Fibroblast of skin of left quadriceps (primary cell): ENCODE measurements at regions not wholly inside any gene's neighbourhood (a gene's known extent, or its start where the extent isn't known, plus 50 kb on each side); places are given as distances from the start of the nearest gene placed in this dataset.

Source experiments
- DNase-seq, 2 experiments: peaks; one replicate each; pipeline ENCODE4 v3.0.0-alpha.2; 2013; ENCODE audit warnings: low read depth in 2 of 2

- DNase-seq = no peak
Observed at GRCh38 chr5:79871364-79872120, 119.5 kb downstream of the MTX3 start.

DNA sequence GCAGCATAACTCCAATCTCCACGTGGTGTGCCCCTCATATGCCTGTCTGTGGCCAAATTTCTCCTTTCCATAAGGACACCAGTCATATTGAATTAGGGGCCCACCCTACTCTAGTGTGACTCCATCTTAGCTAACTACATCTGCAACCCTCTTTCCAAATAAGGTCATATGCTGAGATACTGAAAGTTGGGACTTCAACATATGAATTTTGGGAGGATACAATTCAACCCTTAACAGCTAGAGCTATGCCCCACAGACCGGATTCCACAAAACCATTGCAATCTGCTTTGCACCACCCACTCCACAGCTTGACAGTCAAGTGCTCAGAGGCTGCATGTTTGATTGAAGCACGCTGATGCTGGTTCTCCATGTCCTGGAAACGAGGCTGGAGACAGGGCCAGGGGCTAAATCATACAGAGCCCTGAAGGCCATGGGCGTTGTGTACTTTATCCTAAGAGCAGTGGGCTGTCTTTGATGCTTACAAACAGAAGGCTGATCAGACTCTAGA is 122.8 kb downstream of the MTX3 start:
- no peak for DNase-seq

DNA sequence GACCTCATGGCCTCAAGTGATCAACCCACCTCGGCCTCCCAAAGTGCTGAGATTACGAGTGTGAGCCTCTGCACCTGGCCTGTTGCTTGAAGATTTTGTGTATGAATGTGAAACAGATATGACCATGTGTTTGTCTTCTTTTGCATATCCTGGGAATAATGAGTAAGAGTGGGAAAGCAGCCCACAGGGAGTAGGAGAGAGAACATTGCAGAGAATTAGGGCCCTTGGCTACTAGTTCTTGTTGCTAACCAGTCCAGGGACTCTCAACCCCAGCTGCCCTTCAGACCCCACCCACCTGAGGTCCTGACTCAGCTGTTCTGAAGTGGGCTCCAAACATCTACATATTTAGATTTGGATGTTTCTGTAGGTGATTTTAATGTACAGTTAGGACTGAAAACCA is 125.5 kb downstream of the MTX3 start:
- no peak for DNase-seq

DNA sequence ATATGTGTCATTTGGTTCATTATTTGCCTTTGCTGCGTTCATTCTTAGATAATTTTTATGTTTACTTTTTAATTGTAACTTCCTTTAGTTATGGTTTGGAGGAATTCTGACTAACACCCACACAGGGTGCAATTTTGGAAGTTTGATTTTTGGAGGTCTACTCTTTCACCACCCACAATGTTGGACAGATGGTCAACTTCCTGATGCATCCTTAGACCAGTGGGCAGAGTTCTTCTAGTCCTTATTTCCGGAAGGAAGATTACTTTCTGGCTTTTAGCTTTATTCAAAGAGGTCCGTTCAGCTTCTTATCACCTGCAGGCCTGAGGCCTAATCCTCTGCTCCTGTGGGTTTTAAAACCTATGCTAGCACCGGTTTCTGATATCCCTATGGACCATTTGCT is 126.7 kb downstream of the MTX3 start:
- no peak for DNase-seq

DNA sequence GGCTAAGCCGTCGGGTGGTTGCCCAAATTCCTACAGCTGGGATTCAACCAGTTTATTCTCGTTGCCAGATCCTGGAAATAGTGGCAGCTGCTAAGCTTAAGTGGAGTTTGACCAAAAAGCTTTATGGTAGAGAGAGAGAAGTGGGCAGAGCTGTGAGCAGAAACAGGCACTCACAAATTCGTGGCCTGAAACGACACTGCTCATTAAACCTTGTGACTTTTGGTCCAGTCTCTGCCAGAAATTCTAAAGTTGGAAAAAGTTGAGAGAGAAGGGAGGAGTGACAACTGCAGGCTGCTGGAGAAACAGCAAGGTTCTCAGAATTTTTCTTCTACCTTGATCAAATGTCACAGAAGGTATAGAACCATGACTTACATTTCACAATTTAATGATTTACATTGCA is 131.5 kb downstream of the MTX3 start:
- DNase-seq = no peak

GRCh38 chr5:79858410-79858723 is 132.7 kb downstream of the MTX3 start:
- no peak for DNase-seq

- peak in 1 of 2 experiments; percentile 28 for DNase-seq
Observed at GRCh38 chr5:79857714-79858409, 133.2 kb downstream of the MTX3 start.

GRCh38 chr5:79856456-79857055 is 134.5 kb downstream of the MTX3 start:
- no peak for DNase-seq

DNA sequence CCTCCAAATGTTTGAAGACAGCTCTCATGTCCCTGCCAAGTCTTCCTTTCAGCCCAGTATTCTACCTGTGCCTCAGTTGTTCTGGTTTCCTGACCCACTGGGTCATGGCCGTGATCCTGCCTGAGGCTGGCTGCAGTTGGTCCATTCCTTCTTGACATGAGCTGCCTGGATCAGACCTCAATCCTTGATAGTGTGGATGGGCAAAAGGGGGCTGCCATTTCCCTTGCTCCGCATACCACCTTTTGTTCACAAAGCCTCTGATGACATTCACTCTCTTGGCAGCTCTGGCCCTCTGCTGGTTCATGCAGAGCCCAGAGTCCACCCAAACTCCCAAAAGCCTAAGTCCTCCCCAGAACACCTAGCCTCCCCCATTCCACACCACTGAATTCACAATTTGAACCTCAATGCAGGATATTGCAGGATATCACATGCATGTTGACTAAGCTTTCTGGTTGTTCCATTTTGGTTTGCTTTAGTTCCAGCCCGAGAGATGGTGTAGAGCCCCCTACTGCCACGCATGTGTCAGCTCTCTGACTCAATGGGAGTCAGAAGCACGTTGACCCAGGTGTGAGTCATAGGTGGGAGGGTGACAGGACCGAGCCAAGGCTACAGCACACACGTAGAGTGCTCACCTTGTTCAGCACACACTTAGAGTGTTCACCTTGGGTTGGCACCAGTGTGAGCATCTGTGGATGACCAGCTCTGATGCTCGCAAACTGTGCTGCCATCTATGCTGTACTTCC is 137.2 kb downstream of the MTX3 start:
- DNase-seq = no peak

DNA sequence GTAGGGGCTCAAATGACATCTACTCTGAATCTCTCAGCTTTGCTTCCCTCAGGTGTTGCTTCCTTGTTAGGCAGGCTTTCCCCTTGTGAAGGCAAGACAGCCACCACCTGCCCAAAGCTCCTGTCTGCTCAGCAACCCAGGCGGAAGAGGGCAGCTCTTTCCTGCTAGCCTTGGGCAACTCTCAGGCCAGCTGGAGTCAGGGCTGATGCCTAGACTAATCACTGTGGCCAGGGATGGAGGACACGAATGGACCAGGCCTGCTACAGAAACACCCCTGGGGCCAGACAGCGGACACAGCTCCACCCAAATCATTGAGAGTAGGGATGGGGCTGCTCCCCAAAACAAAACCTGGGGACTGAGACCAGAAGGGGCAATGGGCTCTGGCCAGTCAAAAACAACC is 138.0 kb downstream of the MTX3 start:
- no peak for DNase-seq

GRCh38 chr5:79851391-79851863 is 139.6 kb downstream of the MTX3 start:
- DNase-seq = no peak

GRCh38 chr5:79850941-79851340 is 140.1 kb downstream of the MTX3 start:
- no peak for DNase-seq

DNA sequence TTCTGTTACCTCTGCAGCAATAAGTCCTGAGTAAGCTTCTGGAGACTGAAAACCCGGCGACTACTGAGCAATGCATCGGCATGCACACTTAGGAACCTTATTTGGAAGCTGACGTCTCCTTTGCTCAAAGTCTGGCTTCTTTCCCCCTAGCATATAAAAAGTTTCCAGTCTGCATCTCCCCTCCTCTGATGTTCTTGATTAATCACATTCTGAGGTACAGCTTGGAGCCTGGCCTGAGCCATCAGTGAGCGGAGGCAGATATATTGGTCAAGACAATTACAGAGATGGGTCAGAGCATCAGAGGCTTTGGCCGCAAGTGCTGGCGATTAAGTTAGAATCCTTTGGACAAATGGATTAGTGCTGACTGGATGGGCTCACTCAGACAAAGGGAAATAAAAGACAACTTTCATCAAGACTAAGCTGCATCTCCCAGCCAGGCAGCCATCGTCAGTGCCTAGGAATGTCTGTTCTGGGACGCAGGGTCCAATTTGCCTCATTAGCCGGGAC is 140.7 kb downstream of the MTX3 start:
- DNase-seq = peak in 1 of 2 experiments; percentile 16

DNA sequence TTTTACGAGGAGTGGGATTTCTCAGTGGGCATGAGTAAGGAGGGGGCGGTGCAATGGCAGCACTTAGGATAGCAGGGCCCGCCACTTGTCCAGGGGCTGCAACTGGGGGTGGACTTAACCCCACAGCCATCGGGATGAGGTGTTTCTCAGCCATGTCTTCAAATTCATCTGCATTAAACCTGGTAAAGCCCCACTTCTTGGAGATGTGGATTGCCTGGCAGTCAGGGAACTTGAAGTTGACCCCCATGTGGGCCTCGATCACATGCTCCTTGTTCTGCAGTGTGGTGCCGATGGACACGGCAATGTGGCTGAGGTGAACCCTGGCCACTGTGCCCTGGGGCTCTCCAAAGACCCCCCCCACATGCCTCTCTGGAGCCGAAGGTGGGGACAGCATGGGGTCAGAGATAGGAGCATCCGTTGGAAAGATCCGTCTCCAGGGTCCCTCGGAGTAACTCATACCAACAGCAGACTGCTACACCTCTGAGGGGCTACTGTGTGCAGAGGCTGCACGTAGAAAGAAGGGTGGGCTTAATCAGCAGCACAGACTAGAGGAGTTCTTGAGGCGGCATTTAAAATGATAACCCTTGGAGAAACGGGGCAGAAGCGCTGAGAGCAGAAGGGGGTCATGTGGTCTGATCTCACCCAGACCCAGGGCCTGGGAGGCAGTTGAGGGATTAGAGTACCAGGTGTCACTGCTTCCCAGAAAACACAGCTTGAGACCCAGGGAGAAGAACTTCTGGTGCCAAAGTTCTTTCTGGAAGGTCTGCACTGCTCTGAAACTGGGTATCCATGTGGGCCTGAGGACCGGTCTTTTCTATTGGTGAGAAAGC is 141.4 kb downstream of the MTX3 start:
- no peak for DNase-seq
